IMR-90 (cell line): ENCODE measurements at regions not wholly inside any gene's neighbourhood (a gene's known extent, or its start where the extent isn't known, plus 50 kb on each side); places are given as distances from the start of the nearest gene placed in this dataset.

Experiments
- ATAC-seq: fragments of 200-7000 bp; cut with Tn5 transposase; 2 replicates; pipeline ENCODE4 v1.9.1; 2020; ENCODE audit warnings: low read depth, mild to moderate bottlenecking, moderate library complexity
- BruUV-seq: library from RNA; stranded (reverse); fragments of 400-500 nt; replicated peaks from 2 replicates; lab custom pipeline; 2021; lab: Mats Ljungman, UMichigan
- CTCF ChIA-PET: fragments of 300-600 bp; formaldehyde crosslinking; extraction: SDS; loops from one replicate; lab custom pipeline; 2021; ENCODE audit warnings: antibody characterized with exemption; lab: Yijun Ruan, JAX
- POLR2A ChIA-PET: fragments of 300-600 bp; sonication (Branson Sonifier 250); formaldehyde crosslinking; loops from one replicate; lab custom pipeline; 2022; ENCODE audit warnings: antibody characterized with exemption; ENCODE audit not compliant: unreplicated experiment; lab: Charles Lee
- DNase-seq: peaks from one replicate; pipeline ENCODE4 v3.0.0; 2013
- H2AFZ ChIP-seq: replicated peaks from 2 replicates; pipeline ENCODE3; 2013; ENCODE audit warnings: low read length, mild to moderate bottlenecking; ENCODE audit not compliant: poor library complexity
- H2AK5ac ChIP-seq: 2 replicates; pipeline ENCODE4 v1.6.1; 2013; ENCODE audit warnings: low read depth, low read length, inconsistent platforms
- H2AK9ac ChIP-seq: replicated peaks from 2 replicates; pipeline ENCODE3; 2013; ENCODE audit warnings: mild to moderate bottlenecking, low read depth, low read length, moderate library complexity; ENCODE audit not compliant: poor library complexity
- H2BK120ac ChIP-seq: 2 replicates; pipeline ENCODE4 v1.6.1; 2013; ENCODE audit warnings: low read depth, low read length, inconsistent platforms
- H2BK15ac ChIP-seq: 3 replicates; pipeline ENCODE4 v1.6.1; 2013; ENCODE audit warnings: low read depth, low read length, inconsistent platforms
- H2BK20ac ChIP-seq: 2 replicates; pipeline ENCODE4 v1.6.1; 2013; ENCODE audit warnings: low read depth, mild to moderate bottlenecking, inconsistent platforms, low read length, moderate library complexity
- H2BK5ac ChIP-seq: 2 replicates; pipeline ENCODE4 v1.6.1; 2013; ENCODE audit warnings: mild to moderate bottlenecking, low read depth, low read length, inconsistent platforms; ENCODE audit not compliant: poor library complexity, severe bottlenecking
- H3K14ac ChIP-seq: replicated peaks from 2 replicates; pipeline ENCODE4 v1.6.1; 2013; ENCODE audit warnings: low read depth, low read length, inconsistent platforms
- H3K18ac ChIP-seq: 2 replicates; pipeline ENCODE4 v1.6.1; 2013; ENCODE audit warnings: low read depth, low read length, control low read depth
- H3K23ac ChIP-seq: 2 replicates; pipeline ENCODE4 v1.6.1; 2013; ENCODE audit warnings: low read depth, low read length, inconsistent platforms
- H3K27ac ChIP-seq: 2 replicates; pipeline ENCODE4 v1.5.1; 2013; ENCODE audit warnings: mild to moderate bottlenecking, control low read depth, low read length; ENCODE audit not compliant: insufficient read depth
- H3K27me3 ChIP-seq: 2 replicates; pipeline ENCODE4 v1.6.1; 2013; ENCODE audit warnings: low read length; ENCODE audit not compliant: control insufficient read depth, insufficient read depth
- H3K36me3 ChIP-seq: 2 replicates; pipeline ENCODE4 v1.6.1; 2013; ENCODE audit warnings: low read length, mixed read lengths; ENCODE audit not compliant: control insufficient read depth, insufficient read depth
- H3K4ac ChIP-seq: 2 replicates; pipeline ENCODE4 v1.6.1; 2013; ENCODE audit warnings: low read depth, low read length, inconsistent platforms
- H3K4me1 ChIP-seq: 2 replicates; pipeline ENCODE4 v1.6.1; 2013; ENCODE audit warnings: low read length, mixed read lengths; ENCODE audit not compliant: control insufficient read depth, insufficient read depth
- H3K4me2 ChIP-seq: 2 replicates; pipeline ENCODE4 v1.6.1; 2013; ENCODE audit warnings: low read depth, mild to moderate bottlenecking, control low read depth, low read length, moderate library complexity
- H3K4me3 ChIP-seq: 2 replicates; pipeline ENCODE4 v1.5.1; 2013; ENCODE audit warnings: low read depth, mild to moderate bottlenecking, control low read depth, low read length, moderate library complexity; ENCODE audit not compliant: insufficient read depth
- H3K56ac ChIP-seq: 2 replicates; pipeline ENCODE4 v1.6.1; 2013; ENCODE audit warnings: low read length, inconsistent platforms; ENCODE audit not compliant: insufficient read depth; ENCODE audit errors: extremely low read depth
- H3K79me1 ChIP-seq, 2 experiments: 2 replicates each; pipeline ENCODE4 v1.6.1; 2013; ENCODE audit warnings: low read length in 2 of 2, inconsistent platforms in 1 of 2, low read depth in 1 of 2
- H3K9ac ChIP-seq: 2 replicates; pipeline ENCODE4 v1.6.1; 2013; ENCODE audit warnings: low read depth, low read length, control low read depth
- H3K9me1 ChIP-seq: 2 replicates; pipeline ENCODE4 v1.6.1; 2013; ENCODE audit warnings: low read length, inconsistent platforms; ENCODE audit not compliant: insufficient read depth
- H3K9me3 ChIP-seq: 2 replicates; pipeline ENCODE4 v1.6.1; 2013; ENCODE audit warnings: low read length; ENCODE audit not compliant: control insufficient read depth, insufficient read depth
- H4K20me1 ChIP-seq: 2 replicates; pipeline ENCODE4 v1.6.1; 2013; ENCODE audit warnings: low read length, inconsistent platforms; ENCODE audit not compliant: insufficient read depth
- H4K5ac ChIP-seq: 2 replicates; pipeline ENCODE4 v1.6.1; 2013; ENCODE audit warnings: mild to moderate bottlenecking, low read depth, low read length, control low read depth
- H4K8ac ChIP-seq, 2 experiments: 2 replicates each; pipeline ENCODE4 v1.6.1; 2013; ENCODE audit warnings: low read depth in 2 of 2, low read length in 2 of 2, control low read depth in 1 of 2, inconsistent platforms in 1 of 2
- H4K91ac ChIP-seq: 2 replicates; pipeline ENCODE4 v1.6.1; 2013; ENCODE audit warnings: low read depth, low read length, inconsistent platforms; ENCODE audit not compliant: insufficient read depth
- BHLHE40 ChIP-seq: fragments of 150-350 bp; IDR thresholded peaks from 2 replicates; pipeline ENCODE4 v1.6.1; 2016; ENCODE audit warnings: mild to moderate bottlenecking, low read depth, low read length
- WGBS, 2 experiments: methylation state at CpG; one replicate each; pipeline versions ENCODE4 v1.1.5 to v1.1.7; 2013; ENCODE audit warnings: missing lambda C conversion rate in 2 of 2; ENCODE audit not compliant: insufficient read length in 1 of 2; ENCODE audit errors: extremely low coverage in 2 of 2; 5-methylcytosine and 5-hydroxymethylcytosine counted together
- dilution Hi-C: fragments of 300-500 bp; cut with HindIII; formaldehyde crosslinking; loops from one replicate; pipeline ENCODE4 v1.14.3; 2018; ENCODE audit warnings: low sequenced_read_pairs; ENCODE audit not compliant: unreplicated experiment
- in situ Hi-C: fragments of 300-500 bp; cut with MboI; formaldehyde crosslinking; loops from 3 replicates; pipeline ENCODE4 v1.14.3; 2019; ENCODE audit warnings: low sequenced_read_pairs, inconsistent platforms, mixed read lengths
- intact Hi-C: fragments of 100-400 bp; cut with micrococcal nuclease; formaldehyde crosslinking; loops from 2 replicates; pipeline ENCODE4 v1.10.0; 2022

DNA sequence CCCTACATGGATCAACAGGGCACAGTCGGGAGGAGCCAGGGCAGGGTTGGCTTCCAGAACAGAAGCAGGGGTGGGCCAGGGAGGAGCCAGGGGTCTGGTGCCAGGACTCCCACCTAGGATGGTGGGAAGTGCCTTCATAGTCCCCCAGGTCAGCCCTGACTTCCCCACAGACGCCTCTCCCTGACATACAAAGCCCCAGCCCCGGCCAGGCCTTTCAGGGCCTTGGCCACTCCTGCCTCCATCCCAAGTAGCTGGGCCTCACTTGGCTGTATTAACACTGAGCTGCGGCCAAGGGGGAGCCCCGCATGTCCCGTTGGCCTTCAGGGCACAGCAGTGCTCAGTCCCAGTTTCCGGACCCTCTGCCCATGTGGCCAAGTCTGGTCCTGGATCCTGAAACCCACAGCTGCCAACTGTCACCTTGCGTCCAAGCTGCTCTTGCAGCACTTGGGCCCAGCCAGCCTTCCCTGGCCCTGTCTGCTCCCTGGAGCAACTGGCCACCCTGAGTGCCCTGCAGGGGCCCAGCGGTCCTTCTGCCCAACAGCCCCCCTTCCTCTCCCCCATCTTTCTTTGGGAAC, 627.8 kb downstream of the MATN1 start:
- ATAC-seq, result no peak
- H2BK15ac ChIP-seq, result no peak overlapping the region
- in situ Hi-C loops, result no loop called here

More for the DNA sequence above, 627.8 kb downstream of the MATN1 start:
- dilution Hi-C loops (no loop called here), intact Hi-C loops (no loop called here)
- no peak overlapping the region for H2AK9ac ChIP-seq
- H4K5ac ChIP-seq, result no peak overlapping the region
- no peak for TF ChIP-seq BHLHE40
- no peak overlapping the region for H2AFZ ChIP-seq
- H3K36me3 ChIP-seq, result no peaks in the 10 kb centered on the region
- no peaks in the 10 kb centered on the region for H3K4me1 ChIP-seq
- no peak overlapping the region for H3K14ac ChIP-seq
- ChIA-PET CTCF (no interaction called here), POLR2A (no interaction called here)
- H3K4me2 ChIP-seq, result no peak overlapping the region
- H2BK5ac ChIP-seq, result no peak overlapping the region
- no peak for DNase-seq
- H3K23ac ChIP-seq, result no peak overlapping the region
- H3K4ac ChIP-seq, result no peak overlapping the region
- H4K91ac ChIP-seq, result no peak overlapping the region
- peaks cover 26% of the 10 kb centered on the region for H3K9me3 ChIP-seq
- WGBS, 2 experiments, result 62% methylated on average over 4 of the region's 9 CpGs; no CpG with 5 or more reads in 1 of the 2 experiments
- H3K18ac ChIP-seq, result no peak overlapping the region
- no peak overlapping the region for H3K27ac ChIP-seq
- no peak overlapping the region for H3K9ac ChIP-seq
- no peak overlapping the region for H3K56ac ChIP-seq
- no peaks in the 10 kb centered on the region for H3K79me1 ChIP-seq
- H3K4me3 ChIP-seq, result no peak overlapping the region
- BruUV-seq, result no TSS peak
- no peaks in the 10 kb centered on the region; the same call in 1 of the 2 replicates for H4K20me1 ChIP-seq
- H2AK5ac ChIP-seq, result no peak overlapping the region
- no peak overlapping the region for H4K8ac ChIP-seq
- no peaks in the 10 kb centered on the region for H3K9me1 ChIP-seq
- H2BK120ac ChIP-seq, result no peak overlapping the region
- H2BK20ac ChIP-seq, result no peak overlapping the region
- H3K27me3 ChIP-seq, result no peaks in the 10 kb centered on the region; the same call in 1 of the 2 replicates
